ENCODE measurements at regions not wholly inside any gene's neighbourhood (a gene's known extent, or its start where the extent isn't known, plus 50 kb on each side); places are given as distances from the start of the nearest gene placed in this dataset.

DNA sequence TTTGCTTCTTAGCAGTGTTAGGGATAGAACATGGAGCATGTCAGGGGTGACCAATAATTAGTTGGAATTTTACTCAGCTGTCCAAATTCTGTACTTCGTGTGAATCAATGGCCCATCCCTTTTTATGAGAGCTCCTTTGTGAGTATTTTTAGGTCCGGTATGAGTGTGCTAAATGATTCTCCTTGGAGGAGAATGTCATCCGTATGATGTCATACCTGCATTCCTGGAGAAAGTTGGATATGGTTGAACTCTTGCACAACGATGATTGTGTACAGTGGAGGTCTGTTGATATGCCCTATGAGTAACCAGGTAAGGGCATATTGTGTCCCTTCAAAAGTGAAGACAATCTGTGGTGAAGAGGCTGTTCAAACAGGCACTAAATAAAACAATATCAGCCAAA is 400.8 kb downstream of the GXYLT1 start:
- Histone ChIP-seq H2BK120ac (ENCODE audit: low read depth, low read length) (no peak overlapping the region), H3K27me3 (ENCODE audit: control insufficient read depth, insufficient read depth, low read length) (no peaks in the 10 kb centered on the region), H3K79me1 (ENCODE audit: low read depth in 1 of 2, low read length in 2 of 2) (no peaks in the 10 kb centered on the region), H4K20me1 (ENCODE audit: insufficient read depth, low read length) (no peaks in the 10 kb centered on the region), H3K4me1 (ENCODE audit: control insufficient read depth, insufficient read depth, low read length) (no peaks in the 10 kb centered on the region), H4K5ac (ENCODE audit: low read depth, low read length) (no peak overlapping the region), H2AFZ (replicated peaks; ENCODE audit: low read length, poor library complexity) (no peak overlapping the region), H3K9ac (ENCODE audit: low read depth, low read length) (no peak overlapping the region), H3K56ac (ENCODE audit: extremely low read depth, insufficient read depth, low read length) (no peak overlapping the region), H3K9me3 (ENCODE audit: control insufficient read depth, insufficient read depth, low read length) (peaks cover 6% of the 10 kb centered on the region; the same call in 1 of the 2 replicates), H3K4me2 (ENCODE audit: low read depth, low read length) (no peak overlapping the region), H2BK15ac (ENCODE audit: low read depth, low read length) (no peak overlapping the region), H2AK5ac (ENCODE audit: low read depth, low read length) (no peak overlapping the region), H3K14ac (replicated peaks; ENCODE audit: low read depth, low read length) (no peak overlapping the region), H3K4me3 (ENCODE audit: insufficient read depth, low read depth, low read length) (no peak overlapping the region), H3K18ac (ENCODE audit: low read depth, low read length) (no peak overlapping the region), H3K23ac (ENCODE audit: low read depth, low read length) (no peak overlapping the region), H3K36me3 (ENCODE audit: control insufficient read depth, insufficient read depth, low read length) (no peaks in the 10 kb centered on the region), H2BK5ac (ENCODE audit: low read depth, low read length, poor library complexity, severe bottlenecking) (no peak overlapping the region), H3K27ac (ENCODE audit: insufficient read depth, low read length) (no peak overlapping the region), H4K91ac (ENCODE audit: insufficient read depth, low read depth, low read length) (no peak overlapping the region), H4K8ac (ENCODE audit: low read depth in 2 of 2, low read length in 2 of 2) (no peak overlapping the region), H2BK20ac (ENCODE audit: low read depth, low read length) (no peak overlapping the region), H3K4ac (ENCODE audit: low read depth, low read length) (no peak overlapping the region), H2AK9ac (replicated peaks; ENCODE audit: low read depth, low read length, poor library complexity) (no peak overlapping the region), H3K9me1 (ENCODE audit: insufficient read depth, low read length) (no peaks in the 10 kb centered on the region)
- intact Hi-C loops (cut with micrococcal nuclease) (no loop called here), dilution Hi-C loops (cut with HindIII; ENCODE audit: low sequenced_read_pairs, unreplicated experiment) (no loop called here), in situ Hi-C loops (cut with MboI; ENCODE audit: low sequenced_read_pairs) (no loop called here)
- TF ChIP-seq MAZ (IDR thresholded peaks at IDR 0.05; ENCODE audit: borderline replicate concordance, low read depth, low read length) (no peak), POLR2A (IDR thresholded peaks at IDR 0.05; ENCODE audit: low read depth, low read length) (no peak), RFX5 (IDR thresholded peaks at IDR 0.05; ENCODE audit: low read depth, low read length) (no peak), CHD1 (IDR thresholded peaks at IDR 0.05; ENCODE audit: low read depth, low read length) (no peak), RCOR1 (IDR thresholded peaks at IDR 0.05; ENCODE audit: insufficient replicate concordance, low read length) (no peak), FOS (IDR thresholded peaks at IDR 0.05; ENCODE audit: low read depth, low read length) (no peak), SMC3 (IDR thresholded peaks at IDR 0.05; ENCODE audit: low read depth, low read length) (no peak), CEBPB (IDR thresholded peaks at IDR 0.05; ENCODE audit: low read depth, low read length) (no peak)
- TF ChIP-seq, protein P1, sequence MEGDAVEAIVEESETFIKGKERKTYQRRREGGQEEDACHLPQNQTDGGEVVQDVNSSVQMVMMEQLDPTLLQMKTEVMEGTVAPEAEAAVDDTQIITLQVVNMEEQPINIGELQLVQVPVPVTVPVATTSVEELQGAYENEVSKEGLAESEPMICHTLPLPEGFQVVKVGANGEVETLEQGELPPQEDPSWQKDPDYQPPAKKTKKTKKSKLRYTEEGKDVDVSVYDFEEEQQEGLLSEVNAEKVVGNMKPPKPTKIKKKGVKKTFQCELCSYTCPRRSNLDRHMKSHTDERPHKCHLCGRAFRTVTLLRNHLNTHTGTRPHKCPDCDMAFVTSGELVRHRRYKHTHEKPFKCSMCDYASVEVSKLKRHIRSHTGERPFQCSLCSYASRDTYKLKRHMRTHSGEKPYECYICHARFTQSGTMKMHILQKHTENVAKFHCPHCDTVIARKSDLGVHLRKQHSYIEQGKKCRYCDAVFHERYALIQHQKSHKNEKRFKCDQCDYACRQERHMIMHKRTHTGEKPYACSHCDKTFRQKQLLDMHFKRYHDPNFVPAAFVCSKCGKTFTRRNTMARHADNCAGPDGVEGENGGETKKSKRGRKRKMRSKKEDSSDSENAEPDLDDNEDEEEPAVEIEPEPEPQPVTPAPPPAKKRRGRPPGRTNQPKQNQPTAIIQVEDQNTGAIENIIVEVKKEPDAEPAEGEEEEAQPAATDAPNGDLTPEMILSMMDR (conservative IDR thresholded peaks at IDR 0.05; ENCODE audit: low read depth, low read length), result no peak
- DNase-seq (no peak), ATAC-seq (ENCODE audit: low read depth) (no peak)
- BruUV-seq (replicated peaks), result no TSS peak
- ChIA-PET POLR2A (ENCODE audit: unreplicated experiment) (no interaction called here), CTCF (interaction anchor here (0.7 kb wide), 1 partner anchor 441 kb away, joined by 6 read pairs; no protein-coding TSS in a partner anchor)
- WGBS, 2 experiments (ENCODE audit: extremely low coverage in 2 of 2, insufficient read length in 1 of 2), result 60% methylated on average over 1 of the region's 4 CpGs; no CpG with 5 or more reads in 1 of the 2 experiments

Measured in IMR-90 (cell line).